ENCODE measurements at regions not wholly inside any gene's neighbourhood (a gene's known extent, or its start where the extent isn't known, plus 50 kb on each side); places are given as distances from the start of the nearest gene placed in this dataset.

- DNase-seq, result no peak
These were observed 50.1 kb upstream of the PPFIA2 start for GRCh38 chr12:81809113-81809777.
